ENCODE measurements at regions not wholly inside any gene's neighbourhood (a gene's known extent, or its start where the extent isn't known, plus 50 kb on each side); places are given as distances from the start of the nearest gene placed in this dataset.
"Not testable (repeated sequence)": the region's sequence is repeated elsewhere in the genome, so short reads cannot be mapped to it uniquely, and the experiment has no call there.

DNA sequence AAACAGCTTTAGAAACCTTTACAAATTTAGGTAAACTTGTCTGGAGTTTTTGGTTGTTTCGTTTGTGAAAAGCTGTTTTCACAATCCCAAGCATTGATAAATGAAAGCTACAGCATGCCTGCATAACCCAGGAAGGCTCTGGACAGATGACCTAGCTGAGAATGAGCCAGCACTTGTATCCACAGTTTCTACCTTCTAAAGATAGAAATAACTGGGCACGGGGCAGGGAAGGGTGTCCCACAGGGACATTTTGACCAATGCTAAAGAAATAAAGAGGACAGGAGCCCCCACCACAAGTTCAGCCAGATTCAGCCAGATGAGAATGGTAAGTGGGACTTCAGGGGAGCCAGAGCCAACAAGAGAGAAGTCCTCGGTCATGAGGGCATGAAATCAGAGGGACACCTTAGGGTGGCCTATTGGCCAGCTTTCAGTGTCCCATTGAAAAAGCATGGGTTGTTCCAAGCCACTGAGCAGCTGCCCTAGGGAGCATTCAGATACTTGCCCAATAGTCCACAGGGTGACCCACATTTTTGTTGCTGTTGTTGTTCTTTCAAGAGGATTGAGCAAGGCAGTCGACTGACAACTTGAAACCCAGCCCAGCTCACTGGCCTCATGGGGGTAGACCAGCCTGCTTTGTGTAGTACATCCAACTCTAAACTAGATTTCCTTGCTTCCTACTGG is 140.3 kb upstream of the NUDT4 start:
- ChIA-PET POLR2A (no interaction called here), CTCF (no interaction called here), RAD21 (ENCODE audit: low non-redundant PET in 1 of 2, low total read pairs in 2 of 2, uncharacterized antibody in 2 of 2, unreplicated experiment in 2 of 2) (no interaction called here)
- no peak for ATAC-seq
- no peaks in the 10 kb centered on the region for H4K20me1 ChIP-seq (ENCODE audit: insufficient read depth)
- H3K4me1 ChIP-seq (ENCODE audit: control insufficient read depth in 1 of 2, insufficient read depth in 2 of 2, low read length in 2 of 2) = no peaks in the 10 kb centered on the region
- TF ChIP-seq EZH2phosphoT487 (IDR thresholded peaks at IDR 0.05; ENCODE audit: borderline replicate concordance) = no peak
- no peak for TF ChIP-seq TCF7L2 (IDR thresholded peaks at IDR 0.05; ENCODE audit: borderline replicate concordance, extremely low read depth, insufficient read depth, insufficient read length)
- TF ChIP-seq SP1 (IDR thresholded peaks at IDR 0.05; ENCODE audit: low read depth) = no peak
- TF ChIP-seq, protein P1, sequence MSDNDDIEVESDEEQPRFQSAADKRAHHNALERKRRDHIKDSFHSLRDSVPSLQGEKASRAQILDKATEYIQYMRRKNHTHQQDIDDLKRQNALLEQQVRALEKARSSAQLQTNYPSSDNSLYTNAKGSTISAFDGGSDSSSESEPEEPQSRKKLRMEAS (IDR thresholded peaks at IDR 0.05) = no peak
- TF ChIP-seq EZH2 (IDR thresholded peaks at IDR 0.05) = no peak
- no peak for TF ChIP-seq YY1 (IDR thresholded peaks at IDR 0.05; ENCODE audit: extremely low read depth, insufficient replicate concordance, low read depth, low read length)
- TF ChIP-seq, protein P2, sequence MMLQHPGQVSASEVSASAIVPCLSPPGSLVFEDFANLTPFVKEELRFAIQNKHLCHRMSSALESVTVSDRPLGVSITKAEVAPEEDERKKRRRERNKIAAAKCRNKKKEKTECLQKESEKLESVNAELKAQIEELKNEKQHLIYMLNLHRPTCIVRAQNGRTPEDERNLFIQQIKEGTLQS (IDR thresholded peaks at IDR 0.05) = no peak
- TF ChIP-seq FOSL1 (IDR thresholded peaks at IDR 0.05; ENCODE audit: low read depth) = no peak
- no peak for TF ChIP-seq ZNF274 (IDR thresholded peaks at IDR 0.05; ENCODE audit: low read depth, low read length)
- TF ChIP-seq, protein P3, sequence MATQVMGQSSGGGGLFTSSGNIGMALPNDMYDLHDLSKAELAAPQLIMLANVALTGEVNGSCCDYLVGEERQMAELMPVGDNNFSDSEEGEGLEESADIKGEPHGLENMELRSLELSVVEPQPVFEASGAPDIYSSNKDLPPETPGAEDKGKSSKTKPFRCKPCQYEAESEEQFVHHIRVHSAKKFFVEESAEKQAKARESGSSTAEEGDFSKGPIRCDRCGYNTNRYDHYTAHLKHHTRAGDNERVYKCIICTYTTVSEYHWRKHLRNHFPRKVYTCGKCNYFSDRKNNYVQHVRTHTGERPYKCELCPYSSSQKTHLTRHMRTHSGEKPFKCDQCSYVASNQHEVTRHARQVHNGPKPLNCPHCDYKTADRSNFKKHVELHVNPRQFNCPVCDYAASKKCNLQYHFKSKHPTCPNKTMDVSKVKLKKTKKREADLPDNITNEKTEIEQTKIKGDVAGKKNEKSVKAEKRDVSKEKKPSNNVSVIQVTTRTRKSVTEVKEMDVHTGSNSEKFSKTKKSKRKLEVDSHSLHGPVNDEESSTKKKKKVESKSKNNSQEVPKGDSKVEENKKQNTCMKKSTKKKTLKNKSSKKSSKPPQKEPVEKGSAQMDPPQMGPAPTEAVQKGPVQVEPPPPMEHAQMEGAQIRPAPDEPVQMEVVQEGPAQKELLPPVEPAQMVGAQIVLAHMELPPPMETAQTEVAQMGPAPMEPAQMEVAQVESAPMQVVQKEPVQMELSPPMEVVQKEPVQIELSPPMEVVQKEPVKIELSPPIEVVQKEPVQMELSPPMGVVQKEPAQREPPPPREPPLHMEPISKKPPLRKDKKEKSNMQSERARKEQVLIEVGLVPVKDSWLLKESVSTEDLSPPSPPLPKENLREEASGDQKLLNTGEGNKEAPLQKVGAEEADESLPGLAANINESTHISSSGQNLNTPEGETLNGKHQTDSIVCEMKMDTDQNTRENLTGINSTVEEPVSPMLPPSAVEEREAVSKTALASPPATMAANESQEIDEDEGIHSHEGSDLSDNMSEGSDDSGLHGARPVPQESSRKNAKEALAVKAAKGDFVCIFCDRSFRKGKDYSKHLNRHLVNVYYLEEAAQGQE (IDR thresholded peaks at IDR 0.05; ENCODE audit: low read depth) = no peak
- TF ChIP-seq, protein P4, sequence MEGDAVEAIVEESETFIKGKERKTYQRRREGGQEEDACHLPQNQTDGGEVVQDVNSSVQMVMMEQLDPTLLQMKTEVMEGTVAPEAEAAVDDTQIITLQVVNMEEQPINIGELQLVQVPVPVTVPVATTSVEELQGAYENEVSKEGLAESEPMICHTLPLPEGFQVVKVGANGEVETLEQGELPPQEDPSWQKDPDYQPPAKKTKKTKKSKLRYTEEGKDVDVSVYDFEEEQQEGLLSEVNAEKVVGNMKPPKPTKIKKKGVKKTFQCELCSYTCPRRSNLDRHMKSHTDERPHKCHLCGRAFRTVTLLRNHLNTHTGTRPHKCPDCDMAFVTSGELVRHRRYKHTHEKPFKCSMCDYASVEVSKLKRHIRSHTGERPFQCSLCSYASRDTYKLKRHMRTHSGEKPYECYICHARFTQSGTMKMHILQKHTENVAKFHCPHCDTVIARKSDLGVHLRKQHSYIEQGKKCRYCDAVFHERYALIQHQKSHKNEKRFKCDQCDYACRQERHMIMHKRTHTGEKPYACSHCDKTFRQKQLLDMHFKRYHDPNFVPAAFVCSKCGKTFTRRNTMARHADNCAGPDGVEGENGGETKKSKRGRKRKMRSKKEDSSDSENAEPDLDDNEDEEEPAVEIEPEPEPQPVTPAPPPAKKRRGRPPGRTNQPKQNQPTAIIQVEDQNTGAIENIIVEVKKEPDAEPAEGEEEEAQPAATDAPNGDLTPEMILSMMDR (IDR thresholded peaks at IDR 0.05 in 2 of 3, conservative IDR thresholded peaks at IDR 0.05 in 1 of 3; ENCODE audit: borderline replicate concordance in 1 of 3, insufficient read depth in 1 of 3, low read depth in 2 of 3, low read length in 2 of 3) = no peak
- no peak for TF ChIP-seq SIN3A (IDR thresholded peaks at IDR 0.05; ENCODE audit: low read depth)
- TF ChIP-seq CBX3 (IDR thresholded peaks at IDR 0.05; ENCODE audit: low read depth) = no peak
- H3K9me2 ChIP-seq (ENCODE audit: insufficient read depth) = no peaks in the 10 kb centered on the region
- no TSS peak for BruUV-seq (replicated peaks)
- no peak overlapping the region for H3K27ac ChIP-seq (ENCODE audit: low read depth, low read length)
- no peaks in the 10 kb centered on the region for H3K79me2 ChIP-seq (ENCODE audit: insufficient read depth, low read length)
- no peaks in the 10 kb centered on the region for H3K36me3 ChIP-seq (ENCODE audit: control insufficient read depth in 1 of 2, insufficient read depth in 2 of 2, low read length in 2 of 2)
- H3K9ac ChIP-seq (ENCODE audit: low read length) = no peak overlapping the region
- no peak overlapping the region for H3K4me3 ChIP-seq (replicated peaks in 1 of 2; ENCODE audit: low read depth in 1 of 2, low read length in 2 of 2)
- DNase-seq (ENCODE audit: low read depth, low spot score) = no peak
- intact Hi-C loops (cut with micrococcal nuclease) = no loop called here
- no peak overlapping the region for H3K4me2 ChIP-seq (ENCODE audit: low read length)
- H2AFZ ChIP-seq (ENCODE audit: low read depth, low read length, poor library complexity, severe bottlenecking) = no peak overlapping the region
- H3K27me3 ChIP-seq (ENCODE audit: insufficient read depth, low read length) = no peaks in the 10 kb centered on the region
- no peaks in the 10 kb centered on the region; a peak in 1 of 4 replicates for H3K9me3 ChIP-seq (ENCODE audit: control insufficient read depth in 1 of 2, insufficient read depth in 1 of 2, low read depth in 1 of 2, low read length in 2 of 2)

DNA sequence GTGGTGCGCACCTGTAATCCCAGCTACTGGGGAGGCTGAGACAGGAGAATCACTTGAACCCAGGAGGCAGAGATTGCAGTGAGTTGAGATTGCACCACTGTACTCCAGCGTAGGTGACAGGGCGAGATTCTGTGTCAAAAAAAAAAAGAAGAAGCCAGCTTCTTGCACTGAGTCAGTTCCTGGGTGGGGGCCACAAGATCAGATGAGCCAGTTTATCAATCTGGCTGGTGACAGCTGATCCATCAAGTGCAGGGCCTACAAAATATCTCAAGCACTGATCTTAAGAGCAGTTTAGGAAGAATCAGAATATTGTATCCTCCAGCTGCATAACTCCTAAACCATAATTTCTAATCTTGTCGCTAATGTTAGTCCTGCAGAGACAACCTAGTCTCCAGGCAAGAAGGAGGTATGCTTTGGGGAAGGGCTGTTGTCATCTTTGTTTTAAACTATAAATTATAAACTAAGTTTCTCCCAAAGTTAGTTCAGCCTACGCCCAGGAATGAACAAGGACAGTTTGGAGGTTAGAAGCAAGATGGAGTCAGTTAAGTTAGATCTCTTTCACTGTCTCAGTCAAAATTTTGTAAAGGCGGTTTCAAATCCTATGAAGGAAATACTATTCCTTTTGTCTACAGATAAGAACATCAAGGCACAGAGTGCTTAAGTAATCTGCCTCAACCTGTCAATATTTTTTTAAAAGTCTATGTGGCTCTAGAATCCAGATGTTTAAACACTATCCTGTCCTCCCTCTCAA is 139.0 kb upstream of the NUDT4 start:
- H3K9me2 ChIP-seq (ENCODE audit: insufficient read depth); H3K79me2 ChIP-seq (ENCODE audit: insufficient read depth, low read length); H3K4me1 ChIP-seq (ENCODE audit: control insufficient read depth in 1 of 2, insufficient read depth in 2 of 2, low read length in 2 of 2); intact Hi-C loops (cut with micrococcal nuclease); H2AFZ ChIP-seq (ENCODE audit: low read depth, low read length, poor library complexity, severe bottlenecking); DNase-seq (ENCODE audit: low read depth, low spot score); BruUV-seq (replicated peaks); H3K9ac ChIP-seq (ENCODE audit: low read length); CTCF ChIA-PET; H3K4me2 ChIP-seq (ENCODE audit: low read length); H3K4me3 ChIP-seq (replicated peaks in 1 of 2; ENCODE audit: low read depth in 1 of 2, low read length in 2 of 2); H4K20me1 ChIP-seq (ENCODE audit: insufficient read depth); H3K27me3 ChIP-seq (ENCODE audit: insufficient read depth, low read length); H3K9me3 ChIP-seq (ENCODE audit: control insufficient read depth in 1 of 2, insufficient read depth in 1 of 2, low read depth in 1 of 2, low read length in 2 of 2); RAD21 ChIA-PET (ENCODE audit: low non-redundant PET in 1 of 2, low total read pairs in 2 of 2, uncharacterized antibody in 2 of 2, unreplicated experiment in 2 of 2); H3K36me3 ChIP-seq (ENCODE audit: control insufficient read depth in 1 of 2, insufficient read depth in 2 of 2, low read length in 2 of 2); H3K27ac ChIP-seq (ENCODE audit: low read depth, low read length); ATAC-seq; POLR2A ChIA-PET: not testable (repeated sequence)
